Activated effector memory CD4-positive, alpha-beta T cell treated with Interleukin-2 at 50 U/mL for 16 hours (primary cell): ENCODE measurements at regions not wholly inside any gene's neighbourhood (a gene's known extent, or its start where the extent isn't known, plus 50 kb on each side); places are given as distances from the start of the nearest gene placed in this dataset.
"Not testable (repeated sequence)": the region's sequence is repeated elsewhere in the genome, so short reads cannot be mapped to it uniquely, and the experiment has no call there.

Experiments
- DNase-seq: peaks from one replicate; pipeline ENCODE4 v3.0.0-alpha.2; 2020

DNA sequence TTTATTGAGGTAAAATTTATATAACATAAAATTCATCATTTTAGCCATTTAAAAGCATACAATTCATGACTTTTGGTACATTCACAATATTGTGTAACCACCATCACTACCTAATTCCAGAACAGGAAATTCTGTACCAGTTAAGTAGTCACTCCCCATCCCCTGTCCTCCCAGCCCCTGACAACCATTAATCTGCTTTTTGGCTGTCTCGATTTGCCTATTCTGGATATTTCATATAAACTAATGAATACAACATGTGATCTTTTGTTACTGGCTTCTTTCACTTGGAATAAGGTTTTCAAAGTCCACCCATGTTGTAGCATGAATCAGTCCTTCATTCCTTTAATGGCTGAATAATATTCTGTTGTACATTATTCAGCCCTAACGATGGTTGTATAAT, 115.6 kb upstream of the KLF14 start:
- DNase-seq = no peak

DNA sequence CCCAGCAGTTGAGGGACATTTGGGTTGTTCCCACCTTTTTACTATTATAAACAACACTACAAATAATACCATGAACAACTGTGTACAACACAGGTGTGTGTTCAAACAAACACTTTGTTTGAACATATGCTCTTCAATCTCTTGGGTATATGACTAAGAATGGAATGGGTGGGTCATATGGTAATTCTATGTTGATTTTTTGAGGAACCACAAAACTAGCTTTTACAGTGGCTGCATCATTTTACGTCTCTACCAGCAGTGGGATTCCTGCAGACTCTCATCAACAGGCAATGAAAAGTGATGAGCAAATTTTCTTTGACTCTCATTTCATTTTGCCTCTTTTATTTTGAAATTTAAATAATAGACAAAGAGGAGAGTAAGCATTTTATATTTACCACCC, 116.9 kb upstream of the KLF14 start:
- no peak for DNase-seq

DNA sequence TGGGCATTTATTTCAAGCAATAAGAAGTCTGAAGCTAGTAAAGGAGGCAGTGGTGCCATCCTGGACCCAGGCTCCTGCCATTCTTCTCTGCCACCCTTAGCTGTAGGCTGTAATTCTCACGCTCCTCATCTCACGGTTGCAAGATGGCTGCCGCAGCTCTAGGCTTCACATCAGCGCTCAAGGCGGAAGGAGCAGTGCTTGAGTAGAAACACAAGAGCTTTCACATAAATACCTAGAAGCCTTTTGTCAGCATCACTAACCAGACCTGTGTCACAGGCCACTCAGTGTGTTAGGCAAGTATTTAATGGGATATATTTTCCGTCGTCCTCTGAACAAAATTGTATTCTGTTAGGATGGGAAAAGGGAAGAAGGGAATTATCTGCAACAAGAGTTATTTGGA, 118.9 kb upstream of the KLF14 start:
- DNase-seq = no peak

DNA sequence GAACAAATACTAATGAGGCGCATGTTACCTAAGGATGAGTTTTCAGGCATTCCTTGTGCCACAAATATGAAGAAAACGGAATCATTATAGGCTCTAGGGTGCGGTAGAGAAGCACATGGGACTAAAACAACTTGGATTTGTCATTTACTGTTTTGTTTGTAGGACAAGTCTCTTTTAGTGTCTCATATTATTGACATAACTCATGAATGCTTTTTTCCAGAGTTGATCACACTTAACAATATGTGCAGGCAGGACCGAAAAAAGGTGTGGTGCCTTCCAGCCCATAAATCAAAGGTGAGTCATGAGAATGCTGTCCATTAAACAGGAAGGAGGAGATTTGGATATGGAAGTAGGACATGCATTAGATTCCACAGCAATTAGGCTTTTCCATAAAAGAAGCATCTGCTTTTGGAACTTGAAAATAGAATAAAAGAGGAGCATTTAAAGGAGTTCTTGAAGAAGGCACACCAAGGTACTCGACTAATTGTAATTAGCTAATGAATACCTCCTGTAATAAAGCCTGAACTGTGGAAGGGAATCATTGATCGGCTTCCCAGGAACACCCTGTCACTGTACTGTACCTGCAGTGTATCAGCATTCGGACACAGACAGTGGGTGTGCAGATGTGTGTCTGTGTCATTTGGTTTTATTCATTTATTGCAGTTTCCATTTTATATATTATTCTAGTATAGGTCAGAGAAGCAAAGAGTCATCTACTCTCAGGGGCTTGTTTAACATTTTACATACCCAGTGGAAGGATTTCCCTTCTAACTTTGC, 119.7 kb upstream of the KLF14 start:
- no peak for DNase-seq

DNA sequence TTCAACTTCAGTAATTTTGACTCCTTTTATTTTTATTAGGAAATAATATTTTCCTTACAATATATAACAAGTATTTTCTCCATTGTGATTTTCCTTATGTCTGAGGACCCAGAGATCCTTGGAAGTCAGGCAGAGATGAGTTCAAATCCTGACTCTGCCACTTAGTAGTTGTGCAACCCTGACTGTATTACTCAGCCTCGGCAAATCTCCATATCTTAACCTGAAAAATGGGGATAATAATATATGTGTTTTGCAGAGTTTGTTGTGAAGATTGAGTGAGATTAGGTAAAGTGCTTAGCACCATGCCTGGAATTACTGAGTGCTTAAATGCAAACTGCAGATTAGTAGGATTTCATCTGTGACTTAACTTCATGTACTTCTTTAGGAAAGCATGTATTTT, 120.5 kb upstream of the KLF14 start:
- DNase-seq = no peak

DNA sequence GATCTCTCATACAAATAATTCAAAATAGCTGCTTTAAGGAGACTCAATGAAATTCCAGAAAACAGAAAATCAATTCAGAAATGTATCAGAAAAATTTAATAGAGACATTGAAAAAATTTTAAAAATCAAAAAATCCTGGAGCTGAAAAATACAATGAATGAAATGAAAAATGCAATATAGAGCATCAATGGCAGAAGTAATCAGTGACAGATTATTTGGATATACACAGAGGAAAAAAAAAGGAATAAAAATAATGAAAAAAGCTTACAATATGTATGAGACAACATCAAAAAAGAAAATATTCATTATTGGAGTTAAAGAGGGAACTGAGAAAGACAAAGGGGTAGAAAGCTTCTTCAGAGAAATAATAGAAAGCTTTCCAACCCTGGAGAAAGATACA, 122.9 kb upstream of the KLF14 start:
- DNase-seq = no peak

DNA sequence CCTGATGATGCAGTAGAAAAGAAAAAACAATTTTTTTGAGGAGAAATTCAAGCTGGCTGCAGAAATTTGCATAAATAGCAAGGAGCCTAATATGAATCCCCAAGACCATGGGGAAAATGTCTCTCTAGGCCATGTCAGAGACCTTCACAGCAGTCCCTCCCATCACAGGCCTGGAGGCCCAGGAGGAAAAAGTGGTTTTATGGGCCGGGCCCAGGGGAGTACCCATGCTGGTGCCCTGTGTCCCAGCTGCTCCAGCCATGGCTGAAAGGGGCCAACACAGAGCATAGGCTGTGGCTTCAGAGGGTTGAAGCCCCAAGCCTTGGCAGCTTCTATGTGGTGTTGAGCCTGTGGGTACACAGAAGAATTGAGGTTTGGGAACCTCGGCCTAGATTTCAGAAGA, 126.8 kb upstream of the KLF14 start:
- not testable (repeated sequence) for DNase-seq

DNA sequence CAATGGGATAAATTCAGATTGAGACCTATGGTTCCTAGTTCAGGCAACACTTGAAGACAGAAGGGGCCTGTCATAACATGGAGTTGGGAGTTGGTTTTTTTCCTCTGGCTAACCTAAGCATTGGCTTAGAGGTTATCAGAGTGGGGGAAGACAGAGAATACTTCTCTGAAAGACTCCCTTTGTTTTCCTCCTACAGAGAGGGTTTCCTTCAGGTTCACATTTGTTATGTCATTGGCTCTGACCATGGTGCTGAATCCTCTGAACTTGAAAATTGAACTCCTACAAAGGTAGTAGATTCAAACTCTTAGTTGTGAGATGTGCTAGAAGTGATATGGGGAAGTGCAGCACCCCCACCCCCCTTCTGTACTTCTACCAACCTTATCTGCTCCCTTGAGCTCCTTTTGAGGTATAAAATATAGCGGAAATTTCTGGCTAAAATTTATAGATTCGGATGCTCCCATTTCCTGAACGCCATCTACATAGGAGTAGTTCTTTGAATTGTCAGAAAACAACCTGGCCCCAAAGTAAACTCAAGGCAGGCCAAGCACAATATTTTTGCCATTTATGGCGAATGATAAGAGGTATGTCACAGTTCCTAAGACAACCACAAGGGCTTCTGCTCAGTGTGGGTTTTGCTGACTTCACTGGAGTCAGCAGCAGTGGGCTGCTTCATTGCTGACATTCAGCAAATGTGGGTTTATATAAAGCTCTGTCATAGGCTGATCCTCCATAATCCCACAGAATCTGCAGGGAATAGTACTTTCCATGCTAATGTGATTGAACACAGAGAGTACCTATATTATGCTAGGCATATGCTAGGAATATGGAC, 131.6 kb upstream of the KLF14 start:
- DNase-seq = no peak

DNA sequence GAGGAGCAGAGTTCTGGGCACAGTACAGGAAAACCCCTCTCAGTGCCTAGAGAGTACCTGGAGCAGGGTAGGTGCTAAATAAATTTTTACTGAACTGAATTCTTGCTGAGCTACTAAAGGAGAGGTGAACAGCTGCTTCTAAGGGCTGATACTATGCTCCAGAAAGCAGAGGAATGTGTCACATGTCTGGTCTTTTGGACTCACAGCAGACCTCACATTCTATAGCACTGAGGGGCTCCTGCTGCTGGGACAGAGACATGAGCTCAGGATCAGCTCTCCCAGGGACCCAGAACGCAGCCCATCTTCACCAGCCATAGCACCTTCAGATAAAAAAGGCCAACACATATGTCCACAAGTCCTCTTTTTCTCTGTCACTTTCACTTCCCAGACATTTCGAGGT, 133.0 kb upstream of the KLF14 start:
- no peak for DNase-seq

DNA sequence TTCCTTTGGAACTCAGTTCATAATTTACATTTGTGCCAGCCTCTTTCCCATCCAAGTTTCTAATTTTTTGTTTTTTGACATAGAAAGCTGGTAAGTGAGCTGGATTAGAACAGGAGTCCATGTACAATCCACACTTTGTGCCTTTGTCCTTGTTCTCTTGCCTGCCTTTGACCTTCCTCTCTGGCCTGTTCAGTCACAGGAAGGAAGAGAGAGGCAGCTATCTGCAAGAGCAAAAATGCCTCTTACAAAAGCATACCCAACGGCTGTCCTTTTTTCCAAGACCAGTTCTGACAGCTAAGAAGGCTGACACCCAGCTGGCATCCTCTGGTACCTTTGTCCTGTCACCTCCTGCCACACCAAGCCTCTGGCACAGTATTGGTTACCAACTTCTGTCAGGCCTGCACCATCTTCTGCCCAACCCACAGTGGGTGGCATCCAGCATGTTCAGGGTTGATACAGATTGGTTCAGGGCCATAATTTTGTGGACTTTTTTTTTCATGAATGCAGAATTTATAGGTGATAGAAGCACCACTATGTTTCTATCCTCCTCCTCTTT, 133.7 kb upstream of the KLF14 start:
- DNase-seq = no peak

DNA sequence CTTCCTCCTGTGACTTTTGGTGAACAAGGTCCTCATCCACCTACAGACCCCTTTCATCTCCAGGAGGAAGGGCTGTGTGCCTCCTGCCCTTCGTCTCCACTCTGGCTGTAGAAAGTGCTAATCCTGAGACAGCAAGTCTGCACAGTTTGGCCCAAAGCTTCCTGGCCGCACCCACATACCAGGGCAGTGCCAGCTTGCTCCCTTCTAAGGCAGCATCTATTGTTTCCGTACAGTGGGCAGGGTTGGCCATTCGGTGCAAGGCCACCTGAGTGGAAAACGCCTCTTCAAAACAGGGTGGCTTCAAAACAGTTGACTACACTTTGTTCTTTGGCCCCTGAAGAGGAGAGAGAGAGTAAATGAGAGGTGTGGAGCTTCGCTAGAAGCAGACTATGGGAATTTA, 134.1 kb upstream of the KLF14 start:
- no peak for DNase-seq

DNA sequence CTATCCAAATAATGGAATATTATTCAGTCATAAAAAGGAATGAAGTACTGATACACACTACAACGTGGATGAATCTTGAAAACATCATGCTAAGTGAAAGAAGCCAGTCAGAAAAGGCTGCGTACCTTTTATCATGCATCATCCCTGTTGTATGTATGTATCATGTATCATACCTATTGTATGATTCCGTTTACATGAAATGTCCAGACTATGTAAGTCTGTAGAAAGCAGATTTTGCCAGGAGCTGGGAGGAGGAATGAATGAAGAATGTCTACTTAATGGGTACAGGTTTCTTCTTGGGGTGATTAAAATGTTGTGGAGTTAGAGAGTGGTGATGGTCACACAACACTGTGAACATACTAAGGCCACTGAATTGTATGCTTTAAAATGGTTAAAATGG, 135.9 kb upstream of the KLF14 start:
- no peak for DNase-seq

DNA sequence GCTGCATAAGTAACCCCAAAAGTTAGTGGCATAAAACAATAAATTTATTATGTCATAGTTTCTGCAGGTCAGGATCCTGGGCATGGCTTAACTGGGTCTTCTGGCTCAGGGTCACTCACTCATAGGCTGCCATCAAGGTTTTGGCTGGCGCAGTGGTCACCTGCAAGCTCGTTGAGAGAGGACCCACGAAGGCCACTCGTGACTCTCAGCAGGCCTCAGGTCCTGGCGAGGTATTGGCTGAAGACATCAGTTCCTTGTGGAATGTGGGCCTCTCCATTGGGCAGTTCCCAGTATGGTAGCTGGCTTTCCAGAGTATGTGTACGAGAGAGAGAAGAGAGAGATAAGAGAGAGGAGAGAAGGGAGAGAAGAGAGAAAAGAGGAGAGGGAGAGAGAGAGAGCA, 138.3 kb upstream of the KLF14 start:
- no peak for DNase-seq

DNA sequence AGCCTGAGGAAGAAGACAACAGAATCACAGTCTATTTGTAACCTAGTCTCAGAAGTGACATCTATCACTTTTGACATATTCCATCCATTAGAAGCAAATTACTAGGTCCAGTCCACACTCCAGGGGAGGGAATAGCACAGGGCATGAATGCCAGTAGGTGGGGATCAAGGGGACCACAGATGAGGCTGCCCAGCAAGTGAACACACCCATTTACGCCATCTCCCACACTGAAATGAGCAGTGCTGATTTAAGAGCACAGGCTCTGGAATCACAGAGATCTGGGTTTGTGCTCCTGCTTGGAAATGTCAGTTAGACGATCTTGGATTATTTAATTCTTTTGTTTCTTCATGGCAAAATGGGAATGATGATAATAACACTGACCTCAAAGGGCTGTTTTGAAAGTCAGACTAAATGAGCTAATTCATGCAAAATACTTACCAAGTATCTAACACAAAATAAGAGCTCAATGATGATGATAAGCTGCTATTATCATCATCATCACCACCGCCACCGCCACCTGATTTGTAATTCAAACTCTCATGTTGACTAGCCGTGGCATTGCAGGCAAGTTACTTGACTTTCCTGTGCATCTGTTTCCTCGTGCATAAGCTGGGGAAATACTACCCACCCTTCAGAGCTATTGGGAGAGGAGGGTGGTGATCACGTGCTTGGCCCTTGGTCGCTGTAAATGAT, 138.9 kb upstream of the KLF14 start:
- DNase-seq = no peak

DNA sequence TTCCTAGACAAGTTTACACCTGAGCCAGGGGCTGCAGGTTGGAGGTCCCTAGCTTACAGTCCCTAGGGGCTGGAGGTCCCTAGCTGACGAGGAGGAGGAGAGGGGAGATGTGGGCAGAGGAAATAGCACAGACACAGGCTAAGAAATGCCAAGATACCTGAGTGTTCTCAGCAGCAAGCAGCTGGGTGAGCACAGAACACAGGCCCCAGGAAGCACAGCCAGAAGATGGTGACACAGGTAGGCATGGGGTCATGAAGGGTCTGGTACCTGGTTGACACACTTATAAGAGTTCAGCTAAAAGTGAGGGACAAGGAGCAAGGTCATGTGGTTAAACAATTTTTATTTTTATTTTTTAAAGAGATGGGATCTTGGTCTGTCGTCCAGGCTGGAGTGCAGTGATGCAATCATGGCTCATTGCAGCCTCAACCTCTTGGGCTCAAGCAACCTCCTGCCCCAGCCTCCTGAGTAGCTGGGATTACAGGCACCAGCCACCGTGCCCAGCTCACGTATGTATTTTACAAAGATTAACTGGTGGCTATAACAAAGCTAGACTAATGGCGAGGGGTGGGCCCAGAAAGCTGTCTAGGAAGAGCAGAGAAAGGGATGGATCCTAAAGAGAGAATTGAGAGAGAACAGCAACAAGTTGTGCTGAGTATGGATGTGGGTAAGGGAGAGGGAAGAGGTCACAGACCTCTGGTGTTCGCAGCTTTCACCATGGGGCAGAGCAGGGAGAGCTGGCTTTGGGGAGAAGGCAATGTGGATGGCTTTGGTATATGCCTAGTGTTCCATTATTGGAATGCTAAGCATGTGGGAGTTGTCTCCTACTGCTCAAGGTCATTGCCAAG, 140.3 kb upstream of the KLF14 start:
- DNase-seq = no peak

DNA sequence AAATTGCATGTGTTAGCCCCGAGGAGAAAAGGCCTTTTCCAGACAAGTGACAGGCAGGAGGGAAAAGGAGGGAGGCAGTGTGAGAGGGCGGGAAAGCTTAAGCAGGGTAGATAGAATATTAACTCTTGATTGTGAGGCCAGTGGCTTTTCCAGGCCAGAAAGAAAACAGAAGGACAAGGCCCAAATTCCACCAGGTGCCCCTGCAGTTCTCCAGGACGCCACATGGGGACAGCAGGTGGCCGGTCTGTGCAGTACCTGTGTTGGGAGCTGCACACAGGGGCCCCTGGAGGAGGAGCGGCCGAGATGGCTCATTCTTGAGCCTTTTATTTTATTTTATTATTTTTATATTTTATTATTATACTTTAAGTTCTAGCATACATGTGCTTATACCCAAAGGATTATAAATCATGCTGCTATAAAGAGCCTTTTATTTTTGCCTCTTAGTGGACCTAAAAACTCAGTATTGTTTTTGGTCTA, 141.3 kb upstream of the KLF14 start:
- DNase-seq = no peak

DNA sequence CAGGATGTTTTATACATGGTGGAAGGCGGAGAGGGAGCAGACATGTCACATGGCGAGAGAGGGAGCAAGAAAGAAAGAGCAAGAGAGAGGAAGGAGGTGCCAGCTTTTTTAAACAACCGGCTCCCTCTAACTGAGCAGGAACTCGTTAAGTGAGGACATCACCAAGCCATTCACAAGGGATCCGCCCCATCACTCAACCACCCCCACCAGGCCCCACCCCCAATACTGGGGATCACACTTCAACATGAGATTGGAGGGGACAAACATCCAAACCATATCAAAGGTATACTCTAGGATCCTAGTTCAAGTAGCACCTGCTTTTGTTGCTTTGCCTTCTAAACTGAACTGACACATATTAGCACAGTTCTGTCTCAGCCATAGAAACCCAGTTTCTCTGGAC, 141.9 kb upstream of the KLF14 start:
- no peak for DNase-seq

DNA sequence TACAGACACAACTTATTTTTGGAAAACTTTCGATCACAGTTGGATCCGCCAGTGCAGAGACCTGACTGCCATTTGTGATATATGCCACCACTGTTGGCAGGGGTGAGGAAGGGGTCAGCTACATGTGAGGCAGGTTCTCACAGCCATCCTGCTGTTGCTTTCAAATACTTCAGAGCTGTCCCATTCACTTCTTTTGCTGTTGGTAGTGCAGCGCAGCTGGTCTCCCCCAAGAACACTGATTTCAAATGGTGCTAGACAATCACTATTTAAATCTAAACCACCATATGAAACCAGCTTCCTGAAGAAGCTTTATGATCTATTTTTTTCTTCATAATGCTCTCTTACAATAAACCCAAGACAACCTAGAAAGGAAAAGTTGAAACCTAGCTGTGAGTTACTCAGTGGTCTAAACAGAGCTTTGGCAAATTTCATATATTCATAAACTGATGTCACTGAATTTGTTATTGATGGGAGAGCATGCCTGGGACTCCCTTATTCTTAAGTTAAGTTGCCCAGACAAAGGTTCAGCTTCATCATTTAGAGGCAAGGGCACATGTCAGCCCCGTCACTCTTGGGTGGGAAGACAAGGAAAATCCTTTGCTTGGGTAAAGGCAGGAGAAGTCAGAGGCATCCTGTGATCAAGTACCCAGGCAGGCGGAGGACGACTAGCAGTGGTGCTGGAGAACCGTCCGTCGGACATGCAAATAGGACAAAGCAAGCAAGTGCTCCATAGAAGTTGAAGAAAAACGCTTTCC, 143.4 kb upstream of the KLF14 start:
- no peak for DNase-seq

DNA sequence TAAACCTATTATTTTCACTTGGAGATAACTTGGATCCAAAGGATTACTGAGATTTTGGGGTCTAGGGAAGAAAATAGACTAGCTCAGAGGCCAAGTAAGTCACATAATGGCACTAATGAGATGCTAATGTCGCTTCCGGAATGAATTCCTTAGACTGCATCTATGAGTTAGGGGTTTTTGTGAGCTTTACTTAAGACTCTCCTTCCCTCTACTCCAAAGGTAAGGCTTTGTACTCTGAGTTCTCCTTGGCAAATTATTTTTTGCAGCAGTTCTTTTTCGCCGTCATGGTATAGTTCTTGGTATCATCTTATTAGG, 143.9 kb upstream of the KLF14 start:
- no peak for DNase-seq

DNA sequence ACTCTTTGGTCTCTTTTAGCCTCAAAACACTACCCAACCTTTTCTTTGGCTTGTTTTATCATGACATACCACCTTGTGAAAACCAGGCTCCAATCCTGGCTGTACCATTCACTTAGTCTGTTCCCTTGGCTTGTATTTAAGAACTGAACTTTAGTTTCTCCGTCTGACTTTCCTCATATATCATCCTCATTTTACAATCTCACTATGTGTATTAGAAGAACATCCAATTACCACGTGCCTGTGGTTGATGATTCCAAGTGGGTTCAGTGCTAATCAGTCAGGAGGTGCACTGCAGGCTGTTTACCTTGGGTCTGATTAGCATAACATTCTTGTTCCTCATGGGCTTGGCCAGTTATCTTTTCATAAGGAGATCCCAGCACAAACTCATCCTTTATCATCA, 144.8 kb upstream of the KLF14 start:
- DNase-seq = no peak

DNA sequence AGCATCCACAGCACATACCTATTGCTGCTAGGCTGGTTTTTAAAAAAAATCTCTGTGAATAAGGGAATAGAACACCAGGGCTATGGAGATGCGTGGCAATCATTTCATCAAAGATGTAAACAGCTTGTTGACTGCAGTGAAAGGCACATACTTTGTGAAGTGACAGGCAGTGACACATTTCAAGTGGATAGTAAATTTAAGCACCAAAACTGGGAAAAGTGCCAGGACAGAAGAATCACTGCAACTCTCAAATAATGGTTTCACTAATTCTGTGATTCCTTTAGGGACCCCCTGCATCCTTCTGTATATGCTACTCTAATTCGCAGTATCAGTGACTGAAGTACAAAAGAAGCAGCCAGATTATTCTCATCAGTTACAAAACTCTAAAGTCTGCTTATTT, 145.2 kb upstream of the KLF14 start:
- DNase-seq = no peak

DNA sequence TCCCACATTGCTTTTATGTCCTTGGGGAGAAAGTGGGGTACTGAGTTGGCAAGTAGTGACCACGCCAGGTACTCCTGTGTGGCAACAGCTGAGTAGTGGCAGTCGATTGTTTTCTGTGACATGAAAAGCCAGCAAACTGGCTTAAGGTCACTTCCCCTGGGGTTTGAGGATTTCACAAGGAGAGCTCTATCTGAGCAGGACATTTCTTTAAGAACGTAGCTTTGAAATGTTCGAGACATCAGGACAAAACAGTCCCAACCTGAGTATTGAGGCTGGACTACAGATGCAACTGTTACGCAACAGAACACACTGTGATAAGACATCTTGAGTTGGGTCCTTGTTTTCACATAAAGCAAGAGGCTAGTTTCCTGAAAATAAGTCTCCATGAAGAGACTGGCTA, 146.7 kb upstream of the KLF14 start:
- no peak for DNase-seq
